ENCODE measurements at regions not wholly inside any gene's neighbourhood (a gene's known extent, or its start where the extent isn't known, plus 50 kb on each side); places are given as distances from the start of the nearest gene placed in this dataset.

DNA sequence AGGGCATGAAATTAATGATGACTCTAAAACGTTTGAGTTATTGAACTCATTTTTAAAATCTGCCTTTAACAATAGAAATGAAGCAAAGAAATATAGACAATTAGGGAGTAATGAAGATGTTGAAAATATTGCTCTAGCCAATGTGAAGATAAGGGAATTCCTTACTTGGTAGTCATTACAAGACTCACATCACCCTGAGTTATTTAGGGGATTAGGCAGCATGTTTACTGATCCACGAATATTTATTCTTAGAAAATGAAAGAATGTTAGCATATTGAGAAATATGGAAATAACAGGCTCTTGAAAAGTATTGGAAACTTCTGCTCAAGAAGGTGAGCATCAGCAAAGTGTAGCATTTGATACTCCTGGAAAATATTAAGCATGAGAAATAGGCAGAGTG lies 398.1 kb upstream of the ARPP21 start:
- no peak overlapping the region for H3K27ac Mint-ChIP-seq (ENCODE audit: low read depth, unreplicated experiment)
- intact Hi-C loops (cut with micrococcal nuclease): no loop called here
- CTCF ChIA-PET: interaction anchor here (0.6 kb wide), 1 partner anchor 289 kb away, joined by 3 read pairs; no protein-coding TSS in a partner anchor
- peaks cover 7% of the 10 kb centered on the region for H3K4me1 Mint-ChIP-seq (ENCODE audit: insufficient read depth, unreplicated experiment)
- POLR2A ChIA-PET: no interaction called here
- peaks cover 60% of the 10 kb centered on the region for H3K27me3 Mint-ChIP-seq (ENCODE audit: insufficient read depth, unreplicated experiment)
- no peak for TF ChIP-seq CTCF (IDR thresholded peaks at IDR 0.05; ENCODE audit: unreplicated experiment)
- BruUV-seq (replicated peaks): no TSS peak
- H3K4me3 Mint-ChIP-seq (ENCODE audit: unreplicated experiment): no peak overlapping the region
- no peaks in the 10 kb centered on the region for H3K9me3 Mint-ChIP-seq (ENCODE audit: unreplicated experiment)
- H3K36me3 Mint-ChIP-seq (ENCODE audit: insufficient read depth, unreplicated experiment): no peaks in the 10 kb centered on the region
- no peak for DNase-seq (ENCODE audit: unreplicated experiment)

- peaks cover 33% of the 10 kb centered on the region for H3K27me3 Mint-ChIP-seq (ENCODE audit: insufficient read depth, unreplicated experiment)
- H3K36me3 Mint-ChIP-seq (ENCODE audit: insufficient read depth, unreplicated experiment): no peaks in the 10 kb centered on the region
- H3K4me1 Mint-ChIP-seq (ENCODE audit: insufficient read depth, unreplicated experiment): no peaks in the 10 kb centered on the region
- H3K27ac Mint-ChIP-seq (ENCODE audit: low read depth, unreplicated experiment): no peak overlapping the region
- no TSS peak for BruUV-seq (replicated peaks)
- peak; percentile 13 for DNase-seq (ENCODE audit: unreplicated experiment)
- H3K9me3 Mint-ChIP-seq (ENCODE audit: unreplicated experiment): no peaks in the 10 kb centered on the region
- ChIA-PET CTCF (interaction anchor here (0.5 kb wide), 1 partner anchor 16 kb away, joined by 3 read pairs; no protein-coding TSS in a partner anchor), POLR2A (no interaction called here)
- H3K4me3 Mint-ChIP-seq (ENCODE audit: unreplicated experiment): no peak overlapping the region
- intact Hi-C loops (cut with micrococcal nuclease): no loop called here
- no peak for TF ChIP-seq CTCF (IDR thresholded peaks at IDR 0.05; ENCODE audit: unreplicated experiment)
Measured at GRCh38 chr3:35254917-35255316, 384.4 kb upstream of the ARPP21 start.

GRCh38 chr3:35257641-35258040 lies 381.7 kb upstream of the ARPP21 start:
- no peaks in the 10 kb centered on the region for H3K36me3 Mint-ChIP-seq (ENCODE audit: insufficient read depth, unreplicated experiment)
- intact Hi-C loops (cut with micrococcal nuclease): no loop called here
- POLR2A ChIA-PET: no interaction called here

DNA sequence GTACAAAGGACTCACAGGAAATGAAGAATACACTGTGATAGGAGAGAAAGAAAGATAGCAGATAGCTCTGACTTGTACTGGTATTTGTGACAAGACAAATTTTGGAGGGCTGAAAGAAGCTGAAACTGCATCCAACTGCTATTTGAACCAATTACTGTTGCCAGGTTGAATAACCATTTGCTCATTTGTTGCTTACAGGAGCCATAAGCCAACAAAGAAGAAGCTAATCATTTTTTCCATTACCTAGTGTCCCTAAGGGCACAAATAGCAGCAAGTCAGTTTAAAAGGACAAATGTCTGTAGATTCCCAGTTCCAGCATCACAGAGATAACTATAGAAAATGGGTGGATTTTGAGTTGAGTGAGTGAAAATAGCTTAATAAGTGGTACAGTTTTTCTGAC lies 376.9 kb upstream of the ARPP21 start:
- no peak for TF ChIP-seq CTCF (IDR thresholded peaks at IDR 0.05; ENCODE audit: unreplicated experiment)
- CTCF ChIA-PET: no interaction called here
- H3K9me3 Mint-ChIP-seq (ENCODE audit: unreplicated experiment): no peaks in the 10 kb centered on the region
- intact Hi-C loops (cut with micrococcal nuclease): no loop called here
- DNase-seq (ENCODE audit: unreplicated experiment): no peak
- BruUV-seq (replicated peaks): no TSS peak
- H3K4me1 Mint-ChIP-seq (ENCODE audit: insufficient read depth, unreplicated experiment): no peaks in the 10 kb centered on the region
- no peaks in the 10 kb centered on the region for H3K36me3 Mint-ChIP-seq (ENCODE audit: insufficient read depth, unreplicated experiment)
- H3K4me3 Mint-ChIP-seq (ENCODE audit: unreplicated experiment): no peak overlapping the region
- POLR2A ChIA-PET: no interaction called here
- H3K27ac Mint-ChIP-seq (ENCODE audit: low read depth, unreplicated experiment): no peak overlapping the region
- H3K27me3 Mint-ChIP-seq (ENCODE audit: insufficient read depth, unreplicated experiment): no peaks in the 10 kb centered on the region

More at GRCh38 chr3:35257641-35258040, 381.7 kb upstream of the ARPP21 start:
- CTCF ChIA-PET: no interaction called here
- Mint-ChIP-seq H3K4me1 (ENCODE audit: insufficient read depth, unreplicated experiment) (no peaks in the 10 kb centered on the region), H3K27ac (ENCODE audit: low read depth, unreplicated experiment) (no peak overlapping the region), H3K4me3 (ENCODE audit: unreplicated experiment) (no peak overlapping the region), H3K9me3 (ENCODE audit: unreplicated experiment) (no peaks in the 10 kb centered on the region), H3K27me3 (ENCODE audit: insufficient read depth, unreplicated experiment) (peaks cover 22% of the 10 kb centered on the region)
- BruUV-seq (replicated peaks): no TSS peak
- TF ChIP-seq CTCF (IDR thresholded peaks at IDR 0.05; ENCODE audit: unreplicated experiment): no peak
- DNase-seq (ENCODE audit: unreplicated experiment): no peak
